Left lung (tissue), 4 donors: ENCODE measurements at regions not wholly inside any gene's neighbourhood (a gene's known extent, or its start where the extent isn't known, plus 50 kb on each side); places are given as distances from the start of the nearest gene placed in this dataset.

Experiments used
- ATAC-seq: fragments of 200-7000 bp; cut with Tn5 transposase; one replicate; pipeline ENCODE4 v1.9.1; 2020; ENCODE audit warnings: moderate library complexity
- DNase-seq, 4 donors: peaks; one replicate each; pipeline ENCODE4 v3.0.0-alpha.2; 2013 to 2020
- H3K27ac ChIP-seq, 2 donors: fragments of 200-600 bp; sonication (generic) in 1 of 2; one replicate each; pipeline versions ENCODE4 v1.5.0 to v1.8.0; 2020 to 2021
- H3K27me3 ChIP-seq, 2 donors: fragments of 200-600 bp; sonication (generic) in 1 of 2; one replicate each; pipeline versions ENCODE4 v1.5.0 to v1.8.0; 2020 to 2021
- H3K36me3 ChIP-seq, 2 donors: fragments of 200-600 bp; sonication (generic) in 1 of 2; one replicate each; pipeline versions ENCODE4 v1.5.0 to v1.8.0; 2020 to 2021
- H3K4me1 ChIP-seq, 2 donors: fragments of 200-600 bp; one replicate each; pipeline ENCODE4 v1.8.0; 2021
- H3K4me3 ChIP-seq, 2 donors: fragments of 200-600 bp; sonication (generic) in 1 of 2; one replicate each; pipeline versions ENCODE4 v1.5.0 to v1.8.0; 2020 to 2021; ENCODE audit warnings: mild to moderate bottlenecking in 1 of 2
- H3K9me3 ChIP-seq, 2 donors: fragments of 200-600 bp; sonication (generic) in 1 of 2; one replicate each; pipeline versions ENCODE4 v1.5.0 to v1.8.0; 2020 to 2021
- CTCF ChIP-seq, 2 donors: fragments of 200-600 bp; sonication (generic) in 1 of 2; IDR thresholded peaks; one replicate each; pipeline versions ENCODE4 v1.5.0 to v1.8.0; 2021; ENCODE audit warnings: antibody characterized with exemption in 2 of 2
- intact Hi-C, 2 donors: fragments of 100-400 bp; cut with DNase I; formaldehyde crosslinking; loops; one replicate each; pipeline versions ENCODE4 v1.11.2 to v1.14.2; 2022
- donor health status: DM: no; HTN: yes; CAD: no.
- donor health status: DM: no; HTN: no; CAD: no.

- Histone ChIP-seq H3K36me3 (no peaks in the 10 kb centered on the region), H3K4me3 (no peak overlapping the region), H3K27me3 (peaks cover 0 to 4% of the 10 kb centered on the region in 2 donors), H3K9me3 (no peaks in the 10 kb centered on the region), H3K27ac (no peak overlapping the region), H3K4me1 (no peaks in the 10 kb centered on the region)
- TF ChIP-seq CTCF (IDR thresholded peaks at IDR 0.05) = no peak
- ATAC-seq = no peak
- intact Hi-C loops = no loop called here
- DNase-seq = no peak
Observed at GRCh38 chr5:135254183-135254582, 144.8 kb downstream of the MACROH2A1 start.

- no peak overlapping the region for H3K27ac ChIP-seq
- no peaks in the 10 kb centered on the region for H3K4me1 ChIP-seq
- no peaks in the 10 kb centered on the region for H3K36me3 ChIP-seq
- DNase-seq (no peak), ATAC-seq (no peak)
- no peak for TF ChIP-seq CTCF (IDR thresholded peaks at IDR 0.05)
- no peak overlapping the region for H3K4me3 ChIP-seq
- H3K9me3 ChIP-seq = no peaks in the 10 kb centered on the region
- intact Hi-C loops = no loop called here
- H3K27me3 ChIP-seq = peaks cover 0 to 4% of the 10 kb centered on the region in 2 donors
Observed at GRCh38 chr5:135253601-135254178, 145.3 kb downstream of the MACROH2A1 start.

- Histone ChIP-seq H3K4me1 (peaks cover 7 to 17% of the 10 kb centered on the region in 2 donors), H3K27me3 (peaks cover 0 to 4% of the 10 kb centered on the region in 2 donors), H3K4me3 (no peak overlapping the region), H3K27ac (no peak overlapping the region), H3K36me3 (no peaks in the 10 kb centered on the region), H3K9me3 (no peaks in the 10 kb centered on the region)
- intact Hi-C loops = no loop called here
- ATAC-seq (no peak), DNase-seq (no peak)
- TF ChIP-seq CTCF (IDR thresholded peaks at IDR 0.05) = no peak
Observed at GRCh38 chr5:135251093-135251492, 147.9 kb downstream of the MACROH2A1 start.

GRCh38 chr5:135250671-135251070 is 148.4 kb downstream of the MACROH2A1 start:
- no peak for TF ChIP-seq CTCF (IDR thresholded peaks at IDR 0.05)
- DNase-seq (no peak), ATAC-seq (no peak)
- H3K9me3 ChIP-seq = no peaks in the 10 kb centered on the region
- H3K36me3 ChIP-seq = no peaks in the 10 kb centered on the region
- intact Hi-C loops = no loop called here
- no peak overlapping the region for H3K4me3 ChIP-seq
- peaks cover 0 to 4% of the 10 kb centered on the region in 2 donors for H3K27me3 ChIP-seq
- peaks cover 10 to 21% of the 10 kb centered on the region in 2 donors for H3K4me1 ChIP-seq
- H3K27ac ChIP-seq = no peak overlapping the region

- Histone ChIP-seq H3K4me1 (peaks cover 10 to 26% of the 10 kb centered on the region in 2 donors), H3K27me3 (peaks cover 0 to 4% of the 10 kb centered on the region in 2 donors), H3K4me3 (no peak overlapping the region), H3K36me3 (no peaks in the 10 kb centered on the region), H3K9me3 (no peaks in the 10 kb centered on the region), H3K27ac (no peak overlapping the region)
- DNase-seq (no peak), ATAC-seq (no peak)
- no peak for TF ChIP-seq CTCF (IDR thresholded peaks at IDR 0.05)
- intact Hi-C loops = no loop called here
Observed at GRCh38 chr5:135249658-135250057, 149.4 kb downstream of the MACROH2A1 start.
